M059J (cell line): ENCODE measurements at regions not wholly inside any gene's neighbourhood (a gene's known extent, or its start where the extent isn't known, plus 50 kb on each side); places are given as distances from the start of the nearest gene placed in this dataset.

Source experiments
- DNase-seq: peaks from one replicate; pipeline ENCODE4 v3.0.0-alpha.2; 2012; ENCODE audit warnings: low read depth

- DNase-seq, result no peak
Measured at GRCh38 chr17:73754886-73755400, 110.7 kb upstream of the SDK2 start.

- no peak for DNase-seq
Measured at GRCh38 chr17:73757420-73757819, 113.2 kb upstream of the SDK2 start.

- no peak for DNase-seq
Measured at GRCh38 chr17:73758245-73758644, 114.0 kb upstream of the SDK2 start.

GRCh38 chr17:73759324-73759723 lies 115.1 kb upstream of the SDK2 start:
- no peak for DNase-seq

GRCh38 chr17:73759734-73760438 lies 115.6 kb upstream of the SDK2 start:
- DNase-seq, result no peak

GRCh38 chr17:73760439-73760758 lies 116.2 kb upstream of the SDK2 start:
- no peak for DNase-seq

GRCh38 chr17:73765824-73766563 lies 121.7 kb upstream of the SDK2 start:
- DNase-seq, result peak; percentile 5

- DNase-seq, result no peak
Measured at GRCh38 chr17:73767696-73768095, 123.5 kb upstream of the SDK2 start.

- no peak for DNase-seq
Measured at GRCh38 chr17:73768691-73769090, 124.4 kb upstream of the SDK2 start.

- no peak for DNase-seq
Measured at GRCh38 chr17:73769479-73769878, 125.2 kb upstream of the SDK2 start.

- DNase-seq, result peak; percentile 61
Measured at GRCh38 chr17:73770115-73770848, 126.0 kb upstream of the SDK2 start.

- no peak for DNase-seq
Measured at GRCh38 chr17:73770849-73771229, 126.6 kb upstream of the SDK2 start.

GRCh38 chr17:73772107-73772705 lies 128.0 kb upstream of the SDK2 start:
- DNase-seq, result no peak

GRCh38 chr17:73773702-73774101 lies 129.5 kb upstream of the SDK2 start:
- DNase-seq, result peak; percentile 7

GRCh38 chr17:73774852-73775251 lies 130.6 kb upstream of the SDK2 start:
- no peak for DNase-seq

GRCh38 chr17:73776351-73777130 lies 132.3 kb upstream of the SDK2 start:
- DNase-seq, result no peak

- DNase-seq, result no peak
Measured at GRCh38 chr17:73777131-73777449, 132.8 kb upstream of the SDK2 start.

GRCh38 chr17:73782231-73782630 lies 138.0 kb upstream of the SDK2 start:
- no peak for DNase-seq

- DNase-seq, result no peak
Measured at GRCh38 chr17:73782641-73783381, 138.6 kb upstream of the SDK2 start.

GRCh38 chr17:73783382-73783766 lies 139.1 kb upstream of the SDK2 start:
- DNase-seq, result no peak
